T follicular helper cell (primary cell): ENCODE measurements at regions not wholly inside any gene's neighbourhood (a gene's known extent, or its start where the extent isn't known, plus 50 kb on each side); places are given as distances from the start of the nearest gene placed in this dataset.

ENCODE experiments used
- DNase-seq: peaks from one replicate; pipeline ENCODE4 v3.0.0-alpha.2; 2020; ENCODE audit warnings: low read depth

DNA sequence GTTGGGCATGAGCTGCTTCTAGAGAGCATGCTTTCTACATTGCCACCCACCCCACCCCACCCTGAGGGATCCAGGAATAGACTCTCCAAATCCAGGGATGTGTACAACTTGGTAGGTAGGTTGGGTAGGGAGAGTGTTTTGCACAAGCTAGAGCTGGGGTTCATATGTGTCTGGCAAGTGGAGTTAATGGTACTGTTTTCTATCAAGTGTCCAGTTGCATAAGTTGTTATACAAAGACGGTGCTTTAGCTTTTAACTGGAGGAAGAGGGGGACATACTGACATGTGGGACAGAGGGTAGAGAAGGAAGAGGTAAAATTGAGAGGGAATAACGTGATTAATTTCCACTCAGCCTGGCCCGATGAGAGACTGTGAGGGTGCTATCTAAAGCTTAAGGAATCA is 51.0 kb upstream of the TNC start:
- DNase-seq: no peak

DNA sequence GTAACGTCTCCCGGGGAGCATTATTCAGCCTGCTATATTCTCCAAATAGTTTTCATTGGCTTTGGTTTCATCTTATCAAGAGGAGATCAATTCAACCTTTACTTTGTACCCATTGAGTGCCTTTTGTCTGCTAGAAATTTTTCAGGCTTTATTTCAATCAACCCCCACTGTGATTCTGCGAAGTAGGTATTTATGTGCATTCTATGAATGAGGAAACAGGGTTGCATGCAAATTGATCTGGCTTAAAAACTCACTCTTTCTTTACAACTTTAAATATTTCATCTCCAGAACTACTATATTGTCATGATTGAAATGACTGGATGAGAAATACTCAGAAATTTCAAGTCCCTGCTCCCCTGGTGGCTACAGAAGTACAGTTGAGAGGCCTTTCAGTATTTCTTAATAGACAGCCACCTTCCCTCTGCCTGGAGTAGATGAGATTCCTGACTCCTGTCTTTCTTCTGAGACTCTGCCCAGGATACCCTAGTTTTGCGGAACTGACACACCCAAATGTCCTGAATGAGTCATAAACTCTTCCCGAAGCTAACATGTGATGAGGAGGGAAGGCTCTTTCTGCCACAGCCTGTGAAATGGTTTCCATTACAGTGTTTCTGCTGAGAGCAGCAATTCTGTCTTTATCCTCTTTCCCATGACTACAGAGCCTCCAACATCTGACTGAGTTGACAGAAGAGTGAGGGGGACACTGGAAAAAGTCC is 52.6 kb upstream of the TNC start:
- no peak for DNase-seq

GRCh38 chr9:115171921-115172388 is 54.0 kb upstream of the TNC start:
- no peak for DNase-seq

GRCh38 chr9:115182264-115182663 is 64.3 kb upstream of the TNC start:
- DNase-seq: no peak

- DNase-seq: no peak
Observed at GRCh38 chr9:115183436-115183835, 65.5 kb upstream of the TNC start.

DNA sequence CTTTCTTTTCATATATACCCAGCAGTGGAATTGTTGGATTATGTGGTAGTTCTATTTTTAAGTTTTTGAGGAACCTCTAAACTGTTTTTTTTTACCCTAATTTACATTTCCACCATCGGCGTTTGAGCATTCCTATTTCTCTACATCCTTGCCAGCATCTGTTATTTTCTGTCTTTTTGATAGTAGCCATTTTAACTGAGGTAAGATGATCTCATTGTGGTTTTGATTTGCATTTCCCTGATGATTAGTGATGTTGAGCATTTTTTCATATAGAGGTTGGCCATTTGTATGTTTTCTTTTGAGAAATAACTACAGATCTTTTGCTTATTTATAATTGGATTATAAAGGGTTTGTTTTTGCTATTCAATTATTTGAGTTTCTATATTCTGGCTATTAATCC is 71.7 kb upstream of the TNC start:
- DNase-seq: no peak

- DNase-seq: no peak
Observed at GRCh38 chr9:115191667-115192066, 73.7 kb upstream of the TNC start.

- DNase-seq: no peak
Observed at GRCh38 chr9:115192280-115192679, 74.3 kb upstream of the TNC start.

GRCh38 chr9:115192835-115193525 is 75.0 kb upstream of the TNC start:
- DNase-seq: no peak

- no peak for DNase-seq
Observed at GRCh38 chr9:115193777-115194176, 75.8 kb upstream of the TNC start.

DNA sequence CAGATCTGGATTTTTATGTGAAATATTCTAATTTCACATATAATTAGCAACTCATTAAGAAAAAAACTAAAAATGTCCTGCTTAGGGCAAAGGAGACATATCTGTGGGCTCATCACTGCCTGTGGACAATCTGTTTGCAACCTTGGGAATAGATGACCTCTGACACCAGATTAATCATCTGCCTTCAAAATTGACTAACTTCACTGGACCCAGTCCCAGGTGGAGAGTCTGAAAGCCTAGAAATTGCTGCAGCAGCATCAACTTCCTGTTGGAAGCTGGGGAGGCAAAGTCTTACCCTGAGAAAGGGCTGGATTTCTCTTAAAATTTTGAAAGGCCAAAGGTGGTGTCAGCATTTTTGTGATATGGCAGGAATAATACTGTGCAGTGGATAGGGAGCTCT is 76.3 kb upstream of the TNC start:
- no peak for DNase-seq

GRCh38 chr9:115195912-115196311 is 78.0 kb upstream of the TNC start:
- DNase-seq: no peak

GRCh38 chr9:115196919-115197318 is 79.0 kb upstream of the TNC start:
- no peak for DNase-seq

DNA sequence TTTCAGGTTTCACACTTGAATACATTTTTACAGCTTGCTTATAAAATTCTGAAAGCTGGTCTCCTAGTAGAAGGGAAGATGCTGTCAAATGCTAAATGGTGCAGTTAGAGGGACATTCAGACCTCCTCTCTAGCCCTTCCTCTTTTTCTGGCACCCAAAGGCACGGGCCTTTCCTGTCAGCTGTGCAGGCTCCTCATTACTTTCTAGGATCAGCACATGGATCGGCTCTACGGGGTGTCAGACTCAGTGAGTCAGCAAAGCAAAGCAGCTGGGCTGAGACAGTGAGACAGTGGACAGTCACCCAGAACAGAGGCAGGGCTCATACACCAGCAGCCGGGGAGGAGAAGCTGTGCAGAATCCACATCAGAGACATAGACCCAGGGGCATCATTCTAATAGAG is 80.0 kb upstream of the TNC start:
- DNase-seq: no peak

- DNase-seq: no peak
Observed at GRCh38 chr9:115200711-115201505, 83.0 kb upstream of the TNC start.

GRCh38 chr9:115202181-115202580 is 84.2 kb upstream of the TNC start:
- no peak for DNase-seq

DNA sequence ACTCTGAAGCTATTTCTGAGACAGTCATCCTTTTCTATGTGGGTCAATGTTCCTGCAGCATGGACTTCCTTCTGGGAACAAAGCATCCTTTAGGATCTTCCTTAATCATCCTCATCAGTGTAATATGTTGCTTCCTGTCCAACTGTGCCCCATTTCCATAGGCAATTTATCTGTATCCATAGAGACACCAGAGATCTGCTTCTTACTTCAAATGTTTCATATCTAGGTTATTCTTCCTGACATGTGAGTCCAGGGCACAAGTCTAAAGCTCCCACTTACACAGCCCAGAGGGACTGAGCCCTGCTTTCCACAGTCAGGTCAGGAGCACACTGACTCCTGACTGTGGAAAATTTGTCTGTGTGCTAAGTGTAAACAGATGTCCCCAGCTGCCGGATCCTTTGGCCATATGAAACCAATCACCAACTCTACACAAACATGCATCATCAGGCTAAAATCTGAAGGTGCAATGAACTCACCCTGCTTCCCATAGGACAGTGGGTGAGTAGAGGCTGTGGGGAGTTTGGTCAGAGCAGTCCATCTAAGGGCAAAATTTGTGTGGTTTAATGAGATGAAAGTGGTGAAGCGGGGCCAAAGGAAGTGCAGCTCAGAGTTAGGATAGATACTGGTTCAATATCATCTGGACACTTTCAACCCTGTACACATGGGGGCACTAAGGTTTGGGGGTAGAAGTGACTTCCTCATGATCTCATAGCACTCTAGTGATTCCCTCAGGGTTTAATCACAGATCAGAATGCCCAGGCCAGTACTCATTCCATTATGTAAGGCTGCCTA is 85.2 kb upstream of the TNC start:
- no peak for DNase-seq

GRCh38 chr9:115204904-115205453 is 87.0 kb upstream of the TNC start:
- no peak for DNase-seq

GRCh38 chr9:115207003-115207836 is 89.3 kb upstream of the TNC start:
- no peak for DNase-seq

DNA sequence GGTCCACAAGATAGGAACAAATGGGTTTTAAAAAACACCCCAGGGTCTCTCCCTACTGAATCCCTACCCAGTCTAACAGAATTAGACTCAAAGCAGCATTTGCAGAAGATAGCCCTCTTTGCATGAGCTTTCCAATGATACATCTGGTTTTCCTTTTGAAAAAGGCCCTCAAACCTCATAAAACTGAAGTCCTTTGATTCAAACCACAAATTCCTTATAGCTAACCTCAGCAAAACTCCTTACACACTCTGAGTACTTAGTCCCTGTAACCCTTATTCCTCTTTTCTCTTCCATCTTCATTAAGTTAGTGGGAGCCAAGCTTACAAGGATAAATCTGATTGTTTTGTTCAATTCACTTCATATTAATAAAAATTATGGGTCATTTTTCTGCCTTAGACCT is 90.5 kb upstream of the TNC start:
- no peak for DNase-seq
